H9 (cell line): ENCODE measurements at regions not wholly inside any gene's neighbourhood (a gene's known extent, or its start where the extent isn't known, plus 50 kb on each side); places are given as distances from the start of the nearest gene placed in this dataset.

ENCODE experiments used
- DNase-seq: peaks from one replicate; pipeline ENCODE4 v3.0.0-alpha.2; 2017
- H2AFZ ChIP-seq: one replicate; pipeline ENCODE4 v1.6.1; 2013; ENCODE audit warnings: mild to moderate bottlenecking, low read length, control low read depth, moderate library complexity
- H2AK5ac ChIP-seq: 2 replicates; pipeline ENCODE4 v1.6.1; 2013; ENCODE audit warnings: low read length, control low read depth, mixed read lengths; ENCODE audit not compliant: insufficient read length
- H2BK120ac ChIP-seq: one replicate; pipeline ENCODE4 v1.6.1; 2013; ENCODE audit warnings: low read depth, mild to moderate bottlenecking, low read length, control low read depth, inconsistent platforms; ENCODE audit not compliant: poor library complexity, severe bottlenecking
- H2BK12ac ChIP-seq: 2 replicates; pipeline ENCODE4 v1.6.1; 2013; ENCODE audit warnings: low read length, control low read depth, mixed read lengths, low read depth; ENCODE audit not compliant: insufficient read length
- H2BK15ac ChIP-seq: 2 replicates; pipeline ENCODE4 v1.6.1; 2013; ENCODE audit warnings: low read depth, low read length, control low read depth
- H2BK20ac ChIP-seq: one replicate; pipeline ENCODE4 v1.6.1; 2013; ENCODE audit warnings: low read depth, mild to moderate bottlenecking, low read length, control low read depth, inconsistent platforms; ENCODE audit not compliant: poor library complexity, severe bottlenecking
- H2BK5ac ChIP-seq: 2 replicates; pipeline ENCODE4 v1.6.1; 2013; ENCODE audit warnings: low read length, control low read depth, mixed read lengths; ENCODE audit not compliant: insufficient read length
- H3K14ac ChIP-seq: 2 replicates; pipeline ENCODE4 v1.6.1; 2013; ENCODE audit warnings: low read length, control low read depth; ENCODE audit not compliant: insufficient read depth
- H3K18ac ChIP-seq: 2 replicates; pipeline ENCODE4 v1.6.1; 2013; ENCODE audit warnings: low read depth, mild to moderate bottlenecking, mixed read lengths, low read length, control low read depth; ENCODE audit not compliant: insufficient read length
- H3K23ac ChIP-seq: 2 replicates; pipeline ENCODE4 v1.6.1; 2013; ENCODE audit warnings: low read length, control low read depth, mixed read lengths, low read depth; ENCODE audit not compliant: insufficient read length
- H3K23me2 ChIP-seq: 2 replicates; pipeline ENCODE4 v1.6.1; 2013; ENCODE audit warnings: low read depth, mild to moderate bottlenecking, mixed read lengths, low read length, control low read depth; ENCODE audit not compliant: insufficient read length, poor library complexity, severe bottlenecking
- H3K27ac ChIP-seq: 2 replicates; pipeline ENCODE4 v1.5.1; 2013; ENCODE audit warnings: low read length, control low read depth, mixed read lengths, low read depth; ENCODE audit not compliant: insufficient read length
- H3K27me3 ChIP-seq: 2 replicates; pipeline ENCODE4 v1.6.1; 2013; ENCODE audit warnings: low read length, control low read depth, inconsistent platforms; ENCODE audit not compliant: insufficient read depth
- H3K4ac ChIP-seq: 2 replicates; pipeline ENCODE4 v1.6.1; 2013; ENCODE audit warnings: low read depth, mild to moderate bottlenecking, control low read depth, inconsistent platforms, low read length, moderate library complexity
- H3K4me1 ChIP-seq: 2 replicates; pipeline ENCODE4 v1.6.1; 2013; ENCODE audit warnings: low read length, control low read depth, inconsistent platforms; ENCODE audit not compliant: insufficient read depth
- H3K4me2 ChIP-seq: 2 replicates; pipeline ENCODE4 v1.6.1; 2013; ENCODE audit warnings: low read length, control low read depth, mixed read lengths; ENCODE audit not compliant: insufficient read length, insufficient read depth
- H3K56ac ChIP-seq: 2 replicates; pipeline ENCODE4 v1.6.1; 2013; ENCODE audit warnings: low read depth, mild to moderate bottlenecking, mixed read lengths, low read length, control low read depth; ENCODE audit not compliant: insufficient read length
- H3K79me1 ChIP-seq: 2 replicates; pipeline ENCODE4 v1.6.1; 2013; ENCODE audit warnings: low read depth, mild to moderate bottlenecking, moderate library complexity, low read length, control low read depth, inconsistent platforms; ENCODE audit not compliant: insufficient read depth, poor library complexity, severe bottlenecking
- H3K79me2 ChIP-seq: 2 replicates; pipeline ENCODE4 v1.6.1; 2013; ENCODE audit warnings: low read length, control low read depth, inconsistent platforms; ENCODE audit not compliant: insufficient read depth
- H3K9ac ChIP-seq: 2 replicates; pipeline ENCODE4 v1.6.1; 2013; ENCODE audit warnings: low read length, control low read depth, mixed read lengths; ENCODE audit not compliant: insufficient read length; ENCODE audit errors: extremely low read depth
- H3K9me3 ChIP-seq: one replicate; pipeline ENCODE4 v1.6.1; 2013; ENCODE audit warnings: low read depth, low read length, inconsistent platforms; ENCODE audit not compliant: control insufficient read depth
- H3T11ph ChIP-seq: one replicate; pipeline ENCODE4 v1.6.1; 2013; ENCODE audit warnings: mild to moderate bottlenecking, low read length, control low read depth, inconsistent platforms
- H4K20me1 ChIP-seq: one replicate; pipeline ENCODE4 v1.6.1; 2013; ENCODE audit not compliant: control insufficient read depth, insufficient read length, insufficient read depth
- H4K5ac ChIP-seq: 2 replicates; pipeline ENCODE4 v1.6.1; 2013; ENCODE audit warnings: low read depth, mild to moderate bottlenecking, mixed read lengths, low read length, control low read depth; ENCODE audit not compliant: insufficient read length
- H4K8ac ChIP-seq: replicated peaks from 2 replicates; pipeline ENCODE4 v1.6.1; 2013; ENCODE audit warnings: low read length, control low read depth, mixed read lengths, low read depth; ENCODE audit not compliant: insufficient read length
- H4K91ac ChIP-seq: 2 replicates; pipeline ENCODE4 v1.6.1; 2013; ENCODE audit warnings: low read depth, mild to moderate bottlenecking, moderate library complexity, mixed read lengths, low read length, control low read depth; ENCODE audit not compliant: insufficient read length
- H3K27ac Mint-ChIP-seq, 3 experiments: 2 replicates in 2 of 3; 3 replicates in 1 of 3; pipeline ENCODE4 v1.8.0; 2020 to 2021; ENCODE audit warnings: mixed read lengths in 3 of 3, mild to moderate bottlenecking in 1 of 3, moderate library complexity in 1 of 3
- H3K27me3 Mint-ChIP-seq: 2 replicates; pipeline ENCODE4 v1.8.0; 2021; ENCODE audit warnings: low read depth, mild to moderate bottlenecking, moderate library complexity, mixed read lengths
- H3K36me3 Mint-ChIP-seq, 3 experiments: 2 replicates in 2 of 3; 3 replicates in 1 of 3; pipeline ENCODE4 v1.8.0; 2020 to 2021; ENCODE audit warnings: low read depth in 3 of 3, mixed read lengths in 3 of 3; ENCODE audit not compliant: insufficient read depth in 1 of 3
- H3K4me1 Mint-ChIP-seq, 2 experiments: 2 replicates each; pipeline ENCODE4 v1.8.0; 2020; ENCODE audit warnings: mixed read lengths in 2 of 2
- H3K4me3 Mint-ChIP-seq, 2 experiments: 2 replicates in 1 of 2; 3 replicates in 1 of 2; pipeline ENCODE4 v1.8.0; 2020 to 2021; ENCODE audit warnings: mild to moderate bottlenecking in 2 of 2, mixed read lengths in 2 of 2, moderate library complexity in 1 of 2
- H3K9me3 Mint-ChIP-seq, 2 experiments: 2 replicates in 1 of 2; 3 replicates in 1 of 2; pipeline ENCODE4 v1.8.0; 2020; ENCODE audit warnings: mild to moderate bottlenecking in 2 of 2, mixed read lengths in 2 of 2, moderate library complexity in 1 of 2
- WGBS: extraction: QIAGEN DNeasy Blood & Tissue Kit; methylation state at CpG from one replicate; pipeline ENCODE4 v1.1.7; 2013; ENCODE audit warnings: missing lambda C conversion rate, low lambda C conversion rate, mixed read lengths; ENCODE audit not compliant: insufficient read length; ENCODE audit errors: extremely low coverage; 5-methylcytosine and 5-hydroxymethylcytosine counted together
- TF ChIP-seq, protein P1 (sequence below): fragments of 200-600 bp; sonication (generic); conservative IDR thresholded peaks from 3 replicates; pipeline ENCODE4 v1.8.0; 2021; ENCODE audit warnings: antibody characterized with exemption, mild to moderate bottlenecking

DNA sequence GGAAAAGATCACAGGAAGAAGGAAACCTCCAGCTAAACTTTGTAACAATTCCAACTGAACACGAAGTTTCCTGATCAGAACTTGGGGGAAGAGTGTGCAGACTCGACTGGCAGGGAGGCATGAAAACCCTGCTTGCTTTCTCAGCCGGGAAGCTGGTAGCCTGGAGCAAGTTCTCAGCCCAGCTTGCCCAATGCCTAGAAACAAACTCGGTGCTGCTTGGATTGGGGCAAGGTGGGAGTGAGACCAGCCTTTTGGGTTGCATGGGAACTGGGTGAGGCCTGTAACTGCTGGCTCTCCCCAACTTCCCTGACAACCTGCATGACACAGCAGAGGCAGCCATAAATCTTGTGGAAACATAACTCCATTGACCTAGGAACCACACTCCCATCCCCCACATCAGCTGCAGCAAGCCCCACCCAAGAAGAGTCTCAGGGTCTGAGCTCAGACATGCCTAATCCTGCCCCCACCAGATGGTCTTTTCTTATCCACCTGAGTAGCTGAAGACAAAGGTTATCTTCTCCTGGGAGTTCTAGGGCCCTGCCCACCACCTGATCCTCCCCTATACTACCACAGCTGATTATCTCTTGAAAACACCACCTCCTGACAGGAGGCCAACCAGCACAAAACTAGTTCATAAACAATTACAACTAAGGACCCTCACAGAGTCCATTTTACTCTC is 1859.7 kb upstream of the CELF4 start:
- H3K4me3 Mint-ChIP-seq: no peak overlapping the region
- no peaks in the 10 kb centered on the region for H3K23me2 ChIP-seq
- no peak overlapping the region for H3T11ph ChIP-seq
- no peak overlapping the region for H3K4ac ChIP-seq
- H3K9me3 ChIP-seq: no peaks in the 10 kb centered on the region
- H2AFZ ChIP-seq: no peak overlapping the region
- H4K20me1 ChIP-seq: no peaks in the 10 kb centered on the region
- no peak overlapping the region for H2BK5ac ChIP-seq
- no peaks in the 10 kb centered on the region for H3K4me1 ChIP-seq
- H2BK12ac ChIP-seq: no peak overlapping the region
- H3K23ac ChIP-seq: no peak overlapping the region
- H3K27me3 Mint-ChIP-seq: no peaks in the 10 kb centered on the region
- no peak overlapping the region for H4K8ac ChIP-seq
- no peak overlapping the region for H4K5ac ChIP-seq
- H3K79me2 ChIP-seq: no peaks in the 10 kb centered on the region
- no peak overlapping the region for H2AK5ac ChIP-seq
- DNase-seq: no peak
- H3K14ac ChIP-seq: no peak overlapping the region
- no peak overlapping the region for H2BK120ac ChIP-seq
- H3K27ac ChIP-seq: no peak overlapping the region
- H4K91ac ChIP-seq: no peak overlapping the region
- no peaks in the 10 kb centered on the region for H3K79me1 ChIP-seq
- no peaks in the 10 kb centered on the region for H3K27me3 ChIP-seq
- TF ChIP-seq, protein P1, sequence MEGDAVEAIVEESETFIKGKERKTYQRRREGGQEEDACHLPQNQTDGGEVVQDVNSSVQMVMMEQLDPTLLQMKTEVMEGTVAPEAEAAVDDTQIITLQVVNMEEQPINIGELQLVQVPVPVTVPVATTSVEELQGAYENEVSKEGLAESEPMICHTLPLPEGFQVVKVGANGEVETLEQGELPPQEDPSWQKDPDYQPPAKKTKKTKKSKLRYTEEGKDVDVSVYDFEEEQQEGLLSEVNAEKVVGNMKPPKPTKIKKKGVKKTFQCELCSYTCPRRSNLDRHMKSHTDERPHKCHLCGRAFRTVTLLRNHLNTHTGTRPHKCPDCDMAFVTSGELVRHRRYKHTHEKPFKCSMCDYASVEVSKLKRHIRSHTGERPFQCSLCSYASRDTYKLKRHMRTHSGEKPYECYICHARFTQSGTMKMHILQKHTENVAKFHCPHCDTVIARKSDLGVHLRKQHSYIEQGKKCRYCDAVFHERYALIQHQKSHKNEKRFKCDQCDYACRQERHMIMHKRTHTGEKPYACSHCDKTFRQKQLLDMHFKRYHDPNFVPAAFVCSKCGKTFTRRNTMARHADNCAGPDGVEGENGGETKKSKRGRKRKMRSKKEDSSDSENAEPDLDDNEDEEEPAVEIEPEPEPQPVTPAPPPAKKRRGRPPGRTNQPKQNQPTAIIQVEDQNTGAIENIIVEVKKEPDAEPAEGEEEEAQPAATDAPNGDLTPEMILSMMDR: no peak
- H3K9ac ChIP-seq: no peak overlapping the region
- H3K27ac Mint-ChIP-seq: peak overlapping the region in 2 of 3 experiments; percentile 13 to 59; a peak in 3 of 7 replicates
- H2BK15ac ChIP-seq: no peak overlapping the region
- no peak overlapping the region for H3K56ac ChIP-seq
- H3K4me2 ChIP-seq: no peak overlapping the region
- no peak overlapping the region for H2BK20ac ChIP-seq
- peaks cover 12 to 13% of the 10 kb centered on the region in 2 experiments; a peak in 3 of 5 replicates for H3K9me3 Mint-ChIP-seq
- H3K4me1 Mint-ChIP-seq: peaks cover 10 to 15% of the 10 kb centered on the region in 2 experiments; a peak in 3 of 4 replicates
- no peak overlapping the region for H3K18ac ChIP-seq
- no CpG with 5 or more reads among the region's 4 CpGs for WGBS
- peaks cover 2 to 19% (median 6%) of the 10 kb centered on the region in 3 experiments; a peak in 5 of 7 replicates for H3K36me3 Mint-ChIP-seq
